ENCODE measurements at regions not wholly inside any gene's neighbourhood (a gene's known extent, or its start where the extent isn't known, plus 50 kb on each side); places are given as distances from the start of the nearest gene placed in this dataset.

DNA sequence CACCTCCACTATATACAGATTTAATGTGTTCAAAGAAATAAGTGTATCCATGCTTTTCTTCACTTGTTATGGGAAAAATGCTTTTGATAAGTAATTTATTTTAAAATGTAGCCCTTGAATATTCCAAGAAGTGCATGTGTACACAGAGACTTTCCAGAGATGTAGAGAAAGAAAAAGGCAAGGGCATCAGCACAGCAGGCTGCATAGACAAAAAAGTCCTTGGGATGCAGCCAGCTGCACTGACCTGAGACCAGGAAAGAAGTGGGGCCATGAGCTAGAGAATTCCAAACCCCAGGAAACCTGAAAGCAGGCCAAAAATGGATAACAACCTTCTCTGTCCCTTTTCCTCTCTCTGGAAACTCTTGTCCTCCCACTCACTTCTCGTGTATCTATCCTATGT lies 51.6 kb upstream of the PRDM8 start:
- no peak for DNase-seq

DNA sequence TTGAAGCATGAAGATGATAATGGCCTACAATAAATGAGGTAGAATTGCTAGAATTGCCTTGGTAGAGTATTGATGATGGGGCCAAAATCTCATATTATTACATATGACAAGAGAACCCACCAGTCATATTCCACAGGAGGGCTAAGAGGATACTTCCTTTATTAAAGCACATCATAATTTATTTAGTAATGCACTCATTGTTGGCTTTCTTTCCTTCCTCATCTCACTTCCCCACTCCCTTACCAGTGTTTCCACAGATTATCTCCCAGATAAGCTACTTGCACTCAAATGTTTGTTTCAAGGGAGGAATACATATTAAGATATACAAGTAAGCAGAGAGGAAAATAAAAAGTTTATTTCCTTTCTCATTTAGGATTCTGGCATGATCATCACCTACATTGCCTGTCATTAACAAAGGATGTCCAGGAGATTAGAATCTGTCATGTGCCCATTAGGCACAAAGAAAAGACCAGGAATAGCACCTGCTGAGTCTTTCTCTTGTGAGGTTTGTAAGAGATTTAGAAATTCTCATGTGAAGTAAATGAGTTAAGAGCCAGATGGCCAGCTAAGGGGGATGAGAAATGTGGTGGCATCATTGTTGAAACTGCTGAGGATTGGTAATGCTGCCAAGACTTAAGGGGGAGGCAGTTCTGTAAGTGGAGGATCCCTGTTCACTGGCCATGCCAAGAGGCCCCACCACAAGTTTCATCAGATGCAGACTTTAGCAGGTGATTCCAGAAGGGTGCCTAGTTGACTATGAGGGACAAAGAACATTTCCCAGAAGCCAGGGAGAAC lies 52.4 kb upstream of the PRDM8 start:
- no peak for DNase-seq

GRCh38 chr4:80143307-80143679 lies 54.0 kb upstream of the PRDM8 start:
- DNase-seq, result no peak

DNA sequence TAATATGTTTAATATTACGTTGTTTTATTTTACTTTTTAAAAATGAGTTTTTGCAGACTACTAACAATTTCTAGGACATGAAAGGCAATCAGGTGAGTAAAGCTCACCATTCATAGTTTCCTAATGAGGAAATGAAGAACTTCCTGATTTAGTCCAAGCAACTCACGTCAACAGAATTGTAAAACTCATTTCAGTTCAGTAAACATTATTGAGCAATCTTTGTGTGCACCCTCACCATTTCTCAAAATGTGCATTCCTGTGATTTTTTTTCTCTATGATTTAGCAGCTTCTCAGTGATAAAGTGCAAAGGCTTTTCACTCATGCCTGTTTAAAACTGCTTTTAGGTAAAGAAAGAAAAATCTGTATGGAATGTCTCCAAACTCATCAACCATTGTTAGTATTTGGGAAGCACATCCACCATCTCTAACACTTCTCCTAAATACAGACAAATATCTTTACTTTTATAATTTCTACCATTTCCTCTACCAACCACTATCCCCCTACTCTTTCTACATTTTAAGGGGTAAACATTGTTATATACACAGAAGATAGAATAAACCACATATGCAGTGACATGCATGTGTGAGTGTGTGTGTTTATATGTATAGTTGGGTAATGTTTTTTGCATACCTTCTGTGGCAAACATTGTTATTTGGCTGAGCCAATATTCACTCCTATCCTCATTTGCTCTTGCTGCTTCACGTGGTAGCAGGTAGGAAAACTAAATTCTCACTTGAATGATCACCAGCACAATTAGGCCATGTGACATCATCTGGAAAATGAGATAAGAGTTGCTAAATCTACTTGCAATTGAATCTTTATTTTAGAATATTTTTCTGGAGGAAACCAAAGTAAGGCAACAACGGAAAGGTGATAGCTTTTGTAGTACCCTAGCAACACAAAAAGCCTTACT lies 54.7 kb upstream of the PRDM8 start:
- peak; percentile 18 for DNase-seq

DNA sequence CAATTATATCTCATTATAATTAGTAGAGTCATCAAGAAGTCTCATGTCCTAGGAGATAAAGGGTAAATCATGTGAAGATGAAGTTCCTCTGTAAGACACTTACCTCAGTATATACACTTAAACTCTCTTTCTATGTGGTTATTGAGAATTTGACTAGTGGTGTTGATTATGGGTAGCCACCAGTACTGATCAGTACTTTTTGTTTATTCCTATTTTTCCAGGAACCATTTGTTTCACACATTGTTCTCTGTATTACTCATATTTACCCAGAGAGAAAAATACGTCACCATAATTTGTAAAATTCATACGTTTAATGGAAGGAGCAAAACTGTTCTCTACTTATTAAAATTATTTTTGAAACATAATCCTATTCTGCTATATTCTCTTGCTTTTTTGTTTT lies 55.8 kb upstream of the PRDM8 start:
- DNase-seq, result no peak

GRCh38 chr4:80140194-80140593 lies 57.1 kb upstream of the PRDM8 start:
- no peak for DNase-seq

- DNase-seq, result no peak
Observed at GRCh38 chr4:80139671-80140070, 57.6 kb upstream of the PRDM8 start.

GRCh38 chr4:80138551-80139538 lies 58.5 kb upstream of the PRDM8 start:
- peak; percentile 84 for DNase-seq

DNA sequence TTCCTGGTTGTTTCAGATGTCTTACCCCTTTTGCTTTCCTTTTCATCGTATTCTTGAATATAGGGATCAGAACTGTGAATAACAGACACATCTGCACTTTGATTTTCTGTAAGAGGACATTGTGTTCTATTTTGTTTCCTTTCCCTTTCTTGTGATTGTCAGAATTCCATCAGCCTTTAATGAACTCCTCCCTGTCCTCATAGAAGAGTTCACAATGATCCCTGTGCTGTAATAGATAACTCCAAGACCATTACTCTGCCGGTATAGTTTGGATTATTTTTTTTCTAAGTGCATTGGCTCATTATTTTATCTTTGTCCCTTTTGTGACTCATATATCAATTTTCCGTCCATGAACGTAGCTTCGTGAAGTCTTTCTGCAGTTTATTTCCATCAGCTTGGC lies 59.7 kb upstream of the PRDM8 start:
- no peak for DNase-seq

GRCh38 chr4:80136270-80136669 lies 61.0 kb upstream of the PRDM8 start:
- no peak for DNase-seq

GRCh38 chr4:80135702-80136058 lies 61.6 kb upstream of the PRDM8 start:
- no peak for DNase-seq

GRCh38 chr4:80134936-80135701 lies 62.1 kb upstream of the ANTXR2 start:
- no peak for DNase-seq

GRCh38 chr4:80133240-80133783 lies 60.3 kb upstream of the ANTXR2 start:
- no peak for DNase-seq

GRCh38 chr4:80129785-80130184 lies 56.8 kb upstream of the ANTXR2 start:
- no peak for DNase-seq

DNA sequence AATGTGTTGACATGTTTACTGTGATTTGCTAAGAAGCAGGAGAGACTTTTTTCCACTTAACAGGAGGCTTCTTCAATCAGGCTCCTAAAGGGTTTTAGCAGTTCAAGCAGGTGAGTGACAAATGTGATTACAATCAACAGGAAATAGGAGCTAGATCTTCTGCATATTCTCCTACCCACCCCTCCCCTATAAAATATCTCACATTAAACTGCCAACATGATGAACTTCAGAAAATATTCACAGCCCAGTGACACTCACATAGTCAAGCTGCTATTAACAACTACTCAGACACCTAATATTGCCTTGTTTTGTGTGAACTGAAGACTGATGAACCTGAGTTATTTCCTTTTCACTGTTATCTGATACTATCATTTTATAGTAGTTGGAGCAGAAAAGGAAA lies 55.9 kb upstream of the ANTXR2 start:
- peak; percentile 37 for DNase-seq

- DNase-seq, result no peak
Observed at GRCh38 chr4:80127870-80128419, 54.9 kb upstream of the ANTXR2 start.

GRCh38 chr4:80126435-80126834 lies 53.4 kb upstream of the ANTXR2 start:
- no peak for DNase-seq

GRCh38 chr4:80125252-80126177 lies 52.5 kb upstream of the ANTXR2 start:
- peak; percentile 79 for DNase-seq

GRCh38 chr4:80124246-80125211 lies 51.5 kb upstream of the ANTXR2 start:
- DNase-seq, result no peak
